ENCODE measurements at regions not wholly inside any gene's neighbourhood (a gene's known extent, or its start where the extent isn't known, plus 50 kb on each side); places are given as distances from the start of the nearest gene placed in this dataset.

DNA sequence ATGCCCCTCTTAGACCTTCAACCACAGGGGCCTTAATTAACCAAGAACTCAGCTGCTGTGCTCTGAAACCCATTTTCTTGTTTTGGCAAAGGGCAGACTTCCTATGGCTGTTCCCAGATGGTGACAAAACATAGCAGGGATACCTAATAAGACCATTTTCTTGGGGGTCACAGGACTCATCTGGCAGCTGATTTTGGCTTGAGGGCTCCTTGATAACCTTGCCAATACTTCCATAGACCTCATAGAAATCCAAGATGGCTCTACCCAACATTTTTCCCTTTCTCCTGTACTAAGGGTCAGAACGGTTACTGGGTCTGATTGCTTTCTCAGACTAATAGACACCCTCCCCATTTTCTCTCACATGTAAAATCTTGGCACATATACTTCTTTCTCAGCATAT lies 757.7 kb upstream of the SEMA6A start:
- Histone ChIP-seq H4K20me1 (ENCODE audit: control insufficient read depth, insufficient read depth, low read depth, low read length) (no peaks in the 10 kb centered on the region), H3K27me3 (ENCODE audit: control insufficient read depth, low read length) (no peaks in the 10 kb centered on the region), H3K4me1 (ENCODE audit: control insufficient read depth, low read length) (no peaks in the 10 kb centered on the region)

DNA sequence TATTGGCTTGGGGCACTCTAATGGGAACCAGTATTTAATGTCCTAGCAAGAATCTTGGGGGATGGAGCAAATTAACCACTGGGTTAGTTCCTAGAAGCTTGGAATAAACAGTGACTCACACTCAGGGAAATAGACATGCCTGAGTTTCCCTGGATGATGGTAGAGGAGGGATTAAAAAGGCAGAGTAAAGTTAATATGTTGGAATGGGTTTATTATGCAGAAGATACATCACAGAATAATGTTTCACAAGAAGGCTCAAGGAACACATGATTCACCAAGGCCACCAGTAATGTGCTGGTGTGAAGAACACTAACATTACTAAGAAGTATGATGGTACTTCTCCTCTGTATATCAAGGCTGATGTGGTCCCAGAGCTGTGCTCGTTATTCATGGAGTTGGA lies 752.9 kb upstream of the SEMA6A start:
- Histone ChIP-seq H3K36me3 (ENCODE audit: control insufficient read depth, low read length) (no peaks in the 10 kb centered on the region), H3K9me2 (replicated peaks; ENCODE audit: control insufficient read depth, low read length) (no peaks in the 10 kb centered on the region; the same call in 1 of the 2 replicates), H3K79me2 (ENCODE audit: control insufficient read depth, low read length) (no peaks in the 10 kb centered on the region), H3K4me1 (ENCODE audit: control insufficient read depth, low read length) (no peaks in the 10 kb centered on the region), H3K27ac (ENCODE audit: low read depth, low read length) (no peak overlapping the region), H4K20me1 (ENCODE audit: control insufficient read depth, insufficient read depth, low read depth, low read length) (no peaks in the 10 kb centered on the region), H3F3A (ENCODE audit: control insufficient read depth, insufficient read depth) (no peaks in the 10 kb centered on the region), H3K9me3 (ENCODE audit: control insufficient read depth, insufficient read depth, low read length) (no peaks in the 10 kb centered on the region), H3K4me2 (ENCODE audit: low read length) (no peak overlapping the region), H3K4me3 (ENCODE audit: low read length) (no peak overlapping the region), H3K27me3 (ENCODE audit: control insufficient read depth, low read length) (no peaks in the 10 kb centered on the region)
- TF ChIP-seq EZH2phosphoT487 (IDR thresholded peaks at IDR 0.05; ENCODE audit: borderline replicate concordance, low read length), result no peak
- TF ChIP-seq, protein P1, sequence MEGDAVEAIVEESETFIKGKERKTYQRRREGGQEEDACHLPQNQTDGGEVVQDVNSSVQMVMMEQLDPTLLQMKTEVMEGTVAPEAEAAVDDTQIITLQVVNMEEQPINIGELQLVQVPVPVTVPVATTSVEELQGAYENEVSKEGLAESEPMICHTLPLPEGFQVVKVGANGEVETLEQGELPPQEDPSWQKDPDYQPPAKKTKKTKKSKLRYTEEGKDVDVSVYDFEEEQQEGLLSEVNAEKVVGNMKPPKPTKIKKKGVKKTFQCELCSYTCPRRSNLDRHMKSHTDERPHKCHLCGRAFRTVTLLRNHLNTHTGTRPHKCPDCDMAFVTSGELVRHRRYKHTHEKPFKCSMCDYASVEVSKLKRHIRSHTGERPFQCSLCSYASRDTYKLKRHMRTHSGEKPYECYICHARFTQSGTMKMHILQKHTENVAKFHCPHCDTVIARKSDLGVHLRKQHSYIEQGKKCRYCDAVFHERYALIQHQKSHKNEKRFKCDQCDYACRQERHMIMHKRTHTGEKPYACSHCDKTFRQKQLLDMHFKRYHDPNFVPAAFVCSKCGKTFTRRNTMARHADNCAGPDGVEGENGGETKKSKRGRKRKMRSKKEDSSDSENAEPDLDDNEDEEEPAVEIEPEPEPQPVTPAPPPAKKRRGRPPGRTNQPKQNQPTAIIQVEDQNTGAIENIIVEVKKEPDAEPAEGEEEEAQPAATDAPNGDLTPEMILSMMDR (IDR thresholded peaks at IDR 0.05; ENCODE audit: low read depth, low read length, poor library complexity, severe bottlenecking), result no peak

More for the DNA sequence above, 757.7 kb upstream of the SEMA6A start:
- H3K9me3 ChIP-seq (ENCODE audit: control insufficient read depth, insufficient read depth, low read length), result no peaks in the 10 kb centered on the region
- H3K9me2 ChIP-seq (replicated peaks; ENCODE audit: control insufficient read depth, low read length), result no peaks in the 10 kb centered on the region; the same call in 1 of the 2 replicates
- H3K4me2 ChIP-seq (ENCODE audit: low read length), result no peak overlapping the region
- TF ChIP-seq, protein P1 (IDR thresholded peaks at IDR 0.05; ENCODE audit: low read depth, low read length, poor library complexity, severe bottlenecking), result no peak
- TF ChIP-seq EZH2phosphoT487 (IDR thresholded peaks at IDR 0.05; ENCODE audit: borderline replicate concordance, low read length), result no peak
- H3K79me2 ChIP-seq (ENCODE audit: control insufficient read depth, low read length), result no peaks in the 10 kb centered on the region
- H3K36me3 ChIP-seq (ENCODE audit: control insufficient read depth, low read length), result no peaks in the 10 kb centered on the region
- H3K27ac ChIP-seq (ENCODE audit: low read depth, low read length), result no peak overlapping the region
- H3F3A ChIP-seq (ENCODE audit: control insufficient read depth, insufficient read depth), result no peaks in the 10 kb centered on the region
- no peak overlapping the region for H3K4me3 ChIP-seq (ENCODE audit: low read length)

DNA sequence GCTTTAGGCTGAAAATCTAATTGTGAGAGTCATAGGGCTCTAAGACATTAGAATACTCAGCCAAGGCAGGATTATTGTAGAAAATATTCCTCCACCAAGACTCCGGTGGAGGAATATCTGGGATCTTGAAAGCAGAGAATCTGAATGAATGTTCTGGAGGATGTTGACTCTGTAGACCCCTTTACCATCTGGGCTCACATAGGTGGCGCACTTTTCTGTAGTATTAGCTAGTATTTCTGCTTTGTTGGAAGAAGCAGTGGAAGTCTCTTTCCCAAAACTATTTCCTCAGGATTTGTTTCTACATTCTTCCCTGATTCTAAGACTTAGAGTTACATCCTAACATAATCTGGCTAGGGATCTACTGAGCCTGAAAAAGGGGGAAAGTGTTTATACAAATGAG lies 752.4 kb upstream of the SEMA6A start:
- no peaks in the 10 kb centered on the region for H3K27me3 ChIP-seq (ENCODE audit: control insufficient read depth, low read length)
- H3K4me2 ChIP-seq (ENCODE audit: low read length), result no peak overlapping the region
- H3K9me3 ChIP-seq (ENCODE audit: control insufficient read depth, insufficient read depth, low read length), result no peaks in the 10 kb centered on the region
- no peaks in the 10 kb centered on the region for H4K20me1 ChIP-seq (ENCODE audit: control insufficient read depth, insufficient read depth, low read depth, low read length)
- H3K36me3 ChIP-seq (ENCODE audit: control insufficient read depth, low read length), result no peaks in the 10 kb centered on the region
- no peaks in the 10 kb centered on the region for H3K4me1 ChIP-seq (ENCODE audit: control insufficient read depth, low read length)
- no peaks in the 10 kb centered on the region for H3K79me2 ChIP-seq (ENCODE audit: control insufficient read depth, low read length)
- H3K4me3 ChIP-seq (ENCODE audit: low read length), result no peak overlapping the region
- TF ChIP-seq, protein P1 (IDR thresholded peaks at IDR 0.05; ENCODE audit: low read depth, low read length, poor library complexity, severe bottlenecking), result no peak
- no peak for TF ChIP-seq EZH2phosphoT487 (IDR thresholded peaks at IDR 0.05; ENCODE audit: borderline replicate concordance, low read length)
- no peaks in the 10 kb centered on the region; the same call in 1 of the 2 replicates for H3K9me2 ChIP-seq (replicated peaks; ENCODE audit: control insufficient read depth, low read length)
- no peak overlapping the region for H3K27ac ChIP-seq (ENCODE audit: low read depth, low read length)
- H3F3A ChIP-seq (ENCODE audit: control insufficient read depth, insufficient read depth), result no peaks in the 10 kb centered on the region
